ENCODE measurements at regions not wholly inside any gene's neighbourhood (a gene's known extent, or its start where the extent isn't known, plus 50 kb on each side); places are given as distances from the start of the nearest gene placed in this dataset.

- Histone ChIP-seq H3K4me3 (ENCODE audit: low read length) (peak overlapping the region; percentile 17), H3K9me3 (ENCODE audit: control insufficient read depth, low read length) (no peaks in the 10 kb centered on the region), H3K27me3 (replicated peaks; ENCODE audit: control insufficient read depth, insufficient read depth, low read length) (peaks cover 42% of the 10 kb centered on the region), H3K4me1 (ENCODE audit: control insufficient read depth, insufficient read depth, low read length) (peaks cover 5% of the 10 kb centered on the region), H3K9ac (ENCODE audit: low read length) (no peak overlapping the region), H3K36me3 (ENCODE audit: control insufficient read depth, insufficient read depth, low read length, severe bottlenecking) (no peaks in the 10 kb centered on the region)
- DNase-seq (ENCODE audit: low read depth): no peak
Observed at GRCh38 chr18:47594621-47595086, 335.8 kb downstream of the SMAD2 start.

GRCh38 chr18:47593744-47594472 lies 336.6 kb downstream of the SMAD2 start:
- Histone ChIP-seq H3K27me3 (replicated peaks; ENCODE audit: control insufficient read depth, insufficient read depth, low read length) (peaks cover 42% of the 10 kb centered on the region), H3K9ac (ENCODE audit: low read length) (no peak overlapping the region), H3K4me3 (ENCODE audit: low read length) (no peak overlapping the region), H3K9me3 (ENCODE audit: control insufficient read depth, low read length) (no peaks in the 10 kb centered on the region), H3K4me1 (ENCODE audit: control insufficient read depth, insufficient read depth, low read length) (peaks cover 5% of the 10 kb centered on the region), H3K36me3 (ENCODE audit: control insufficient read depth, insufficient read depth, low read length, severe bottlenecking) (no peaks in the 10 kb centered on the region)
- no peak for DNase-seq (ENCODE audit: low read depth)

- no peaks in the 10 kb centered on the region for H3K36me3 ChIP-seq (ENCODE audit: control insufficient read depth, insufficient read depth, low read length, severe bottlenecking)
- DNase-seq (ENCODE audit: low read depth): no peak
- H3K9me3 ChIP-seq (ENCODE audit: control insufficient read depth, low read length): no peaks in the 10 kb centered on the region
- H3K4me3 ChIP-seq (ENCODE audit: low read length): no peak overlapping the region
- peaks cover 5% of the 10 kb centered on the region for H3K4me1 ChIP-seq (ENCODE audit: control insufficient read depth, insufficient read depth, low read length)
- H3K9ac ChIP-seq (ENCODE audit: low read length): no peak overlapping the region
- H3K27me3 ChIP-seq (replicated peaks; ENCODE audit: control insufficient read depth, insufficient read depth, low read length): peaks cover 43% of the 10 kb centered on the region
Observed at GRCh38 chr18:47591429-47591828, 339.0 kb downstream of the SMAD2 start.

GRCh38 chr18:47587587-47587986 lies 336.1 kb upstream of the SKOR2 start:
- no peaks in the 10 kb centered on the region for H3K4me1 ChIP-seq (ENCODE audit: control insufficient read depth, insufficient read depth, low read length)
- H3K9ac ChIP-seq (ENCODE audit: low read length): no peak overlapping the region
- no peak overlapping the region for H3K4me3 ChIP-seq (ENCODE audit: low read length)
- peaks cover 27% of the 10 kb centered on the region for H3K27me3 ChIP-seq (replicated peaks; ENCODE audit: control insufficient read depth, insufficient read depth, low read length)
- no peaks in the 10 kb centered on the region for H3K36me3 ChIP-seq (ENCODE audit: control insufficient read depth, insufficient read depth, low read length, severe bottlenecking)
- no peak for DNase-seq (ENCODE audit: low read depth)
- no peaks in the 10 kb centered on the region for H3K9me3 ChIP-seq (ENCODE audit: control insufficient read depth, low read length)

GRCh38 chr18:47586418-47587070 lies 335.1 kb upstream of the SKOR2 start:
- peaks cover 16% of the 10 kb centered on the region for H3K27me3 ChIP-seq (replicated peaks; ENCODE audit: control insufficient read depth, insufficient read depth, low read length)
- no peaks in the 10 kb centered on the region for H3K36me3 ChIP-seq (ENCODE audit: control insufficient read depth, insufficient read depth, low read length, severe bottlenecking)
- no peak overlapping the region for H3K4me3 ChIP-seq (ENCODE audit: low read length)
- no peaks in the 10 kb centered on the region for H3K4me1 ChIP-seq (ENCODE audit: control insufficient read depth, insufficient read depth, low read length)
- no peak overlapping the region for H3K9ac ChIP-seq (ENCODE audit: low read length)
- H3K9me3 ChIP-seq (ENCODE audit: control insufficient read depth, low read length): no peaks in the 10 kb centered on the region
- DNase-seq (ENCODE audit: low read depth): no peak

- peaks cover 13% of the 10 kb centered on the region for H3K27me3 ChIP-seq (replicated peaks; ENCODE audit: control insufficient read depth, insufficient read depth, low read length)
- H3K4me1 ChIP-seq (ENCODE audit: control insufficient read depth, insufficient read depth, low read length): no peaks in the 10 kb centered on the region
- DNase-seq (ENCODE audit: low read depth): no peak
Observed at GRCh38 chr18:47585914-47586313, 334.5 kb upstream of the SKOR2 start.

GRCh38 chr18:47585136-47585535 lies 333.7 kb upstream of the SKOR2 start:
- H3K9ac ChIP-seq (ENCODE audit: low read length): no peak overlapping the region
- H3K4me1 ChIP-seq (ENCODE audit: control insufficient read depth, insufficient read depth, low read length): no peaks in the 10 kb centered on the region
- H3K4me3 ChIP-seq (ENCODE audit: low read length): no peak overlapping the region
- no peak for DNase-seq (ENCODE audit: low read depth)
- no peaks in the 10 kb centered on the region for H3K36me3 ChIP-seq (ENCODE audit: control insufficient read depth, insufficient read depth, low read length, severe bottlenecking)
- H3K9me3 ChIP-seq (ENCODE audit: control insufficient read depth, low read length): no peaks in the 10 kb centered on the region
- H3K27me3 ChIP-seq (replicated peaks; ENCODE audit: control insufficient read depth, insufficient read depth, low read length): peaks cover 17% of the 10 kb centered on the region

More at GRCh38 chr18:47585914-47586313, 334.5 kb upstream of the SKOR2 start:
- H3K4me3 ChIP-seq (ENCODE audit: low read length): no peak overlapping the region
- H3K9ac ChIP-seq (ENCODE audit: low read length): no peak overlapping the region
- no peaks in the 10 kb centered on the region for H3K36me3 ChIP-seq (ENCODE audit: control insufficient read depth, insufficient read depth, low read length, severe bottlenecking)
- no peaks in the 10 kb centered on the region for H3K9me3 ChIP-seq (ENCODE audit: control insufficient read depth, low read length)

GRCh38 chr18:47582093-47582492 lies 330.6 kb upstream of the SKOR2 start:
- DNase-seq (ENCODE audit: low read depth): no peak
- Histone ChIP-seq H3K27me3 (replicated peaks; ENCODE audit: control insufficient read depth, insufficient read depth, low read length) (peaks cover 19% of the 10 kb centered on the region), H3K9me3 (ENCODE audit: control insufficient read depth, low read length) (no peaks in the 10 kb centered on the region), H3K4me3 (ENCODE audit: low read length) (no peak overlapping the region), H3K36me3 (ENCODE audit: control insufficient read depth, insufficient read depth, low read length, severe bottlenecking) (no peaks in the 10 kb centered on the region), H3K9ac (ENCODE audit: low read length) (no peak overlapping the region), H3K4me1 (ENCODE audit: control insufficient read depth, insufficient read depth, low read length) (no peaks in the 10 kb centered on the region)

GRCh38 chr18:47577520-47577919 lies 326.1 kb upstream of the SKOR2 start:
- Histone ChIP-seq H3K9ac (ENCODE audit: low read length) (no peak overlapping the region), H3K4me3 (ENCODE audit: low read length) (no peak overlapping the region), H3K36me3 (ENCODE audit: control insufficient read depth, insufficient read depth, low read length, severe bottlenecking) (no peaks in the 10 kb centered on the region), H3K4me1 (ENCODE audit: control insufficient read depth, insufficient read depth, low read length) (no peaks in the 10 kb centered on the region), H3K27me3 (replicated peaks; ENCODE audit: control insufficient read depth, insufficient read depth, low read length) (peaks cover 10% of the 10 kb centered on the region), H3K9me3 (ENCODE audit: control insufficient read depth, low read length) (no peaks in the 10 kb centered on the region)
- no peak for DNase-seq (ENCODE audit: low read depth)

- H3K4me3 ChIP-seq (ENCODE audit: low read length): no peak overlapping the region
- H3K9ac ChIP-seq (ENCODE audit: low read length): no peak overlapping the region
- H3K36me3 ChIP-seq (ENCODE audit: control insufficient read depth, insufficient read depth, low read length, severe bottlenecking): no peaks in the 10 kb centered on the region
- H3K4me1 ChIP-seq (ENCODE audit: control insufficient read depth, insufficient read depth, low read length): no peaks in the 10 kb centered on the region
- no peak for DNase-seq (ENCODE audit: low read depth)
- no peaks in the 10 kb centered on the region for H3K9me3 ChIP-seq (ENCODE audit: control insufficient read depth, low read length)
- H3K27me3 ChIP-seq (replicated peaks; ENCODE audit: control insufficient read depth, insufficient read depth, low read length): peaks cover 4% of the 10 kb centered on the region
Observed at GRCh38 chr18:47574966-47575365, 323.5 kb upstream of the SKOR2 start.

GRCh38 chr18:47571957-47572356 lies 320.5 kb upstream of the SKOR2 start:
- Histone ChIP-seq H3K9me3 (ENCODE audit: control insufficient read depth, low read length) (no peaks in the 10 kb centered on the region), H3K9ac (ENCODE audit: low read length) (no peak overlapping the region), H3K27me3 (replicated peaks; ENCODE audit: control insufficient read depth, insufficient read depth, low read length) (peaks cover 8% of the 10 kb centered on the region), H3K4me3 (ENCODE audit: low read length) (no peak overlapping the region), H3K4me1 (ENCODE audit: control insufficient read depth, insufficient read depth, low read length) (no peaks in the 10 kb centered on the region), H3K36me3 (ENCODE audit: control insufficient read depth, insufficient read depth, low read length, severe bottlenecking) (no peaks in the 10 kb centered on the region)
- DNase-seq (ENCODE audit: low read depth): no peak

Data from adipocyte (in vitro differentiated cells).